ENCODE measurements at regions not wholly inside any gene's neighbourhood (a gene's known extent, or its start where the extent isn't known, plus 50 kb on each side); places are given as distances from the start of the nearest gene placed in this dataset.

DNA sequence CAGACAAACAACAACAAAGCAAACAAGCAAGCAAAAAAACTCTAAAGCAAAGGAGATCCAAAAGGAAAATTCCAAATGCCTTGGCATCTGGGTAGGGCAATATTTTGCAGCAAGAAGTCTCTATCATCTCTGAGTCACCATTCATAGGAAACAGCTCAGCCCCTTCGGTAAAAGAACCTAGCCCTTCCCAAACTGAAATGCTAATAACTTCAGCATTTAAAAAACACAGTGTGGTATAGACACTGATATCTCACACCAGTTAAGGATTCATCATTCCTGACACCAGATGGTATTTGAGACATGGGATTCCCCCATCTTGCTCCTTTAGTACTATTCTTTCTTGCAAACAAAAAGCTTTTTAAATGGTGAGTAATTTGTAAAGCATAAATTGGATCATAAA is 491.8 kb downstream of the TXNL1 start:
- TF ChIP-seq, protein P1, sequence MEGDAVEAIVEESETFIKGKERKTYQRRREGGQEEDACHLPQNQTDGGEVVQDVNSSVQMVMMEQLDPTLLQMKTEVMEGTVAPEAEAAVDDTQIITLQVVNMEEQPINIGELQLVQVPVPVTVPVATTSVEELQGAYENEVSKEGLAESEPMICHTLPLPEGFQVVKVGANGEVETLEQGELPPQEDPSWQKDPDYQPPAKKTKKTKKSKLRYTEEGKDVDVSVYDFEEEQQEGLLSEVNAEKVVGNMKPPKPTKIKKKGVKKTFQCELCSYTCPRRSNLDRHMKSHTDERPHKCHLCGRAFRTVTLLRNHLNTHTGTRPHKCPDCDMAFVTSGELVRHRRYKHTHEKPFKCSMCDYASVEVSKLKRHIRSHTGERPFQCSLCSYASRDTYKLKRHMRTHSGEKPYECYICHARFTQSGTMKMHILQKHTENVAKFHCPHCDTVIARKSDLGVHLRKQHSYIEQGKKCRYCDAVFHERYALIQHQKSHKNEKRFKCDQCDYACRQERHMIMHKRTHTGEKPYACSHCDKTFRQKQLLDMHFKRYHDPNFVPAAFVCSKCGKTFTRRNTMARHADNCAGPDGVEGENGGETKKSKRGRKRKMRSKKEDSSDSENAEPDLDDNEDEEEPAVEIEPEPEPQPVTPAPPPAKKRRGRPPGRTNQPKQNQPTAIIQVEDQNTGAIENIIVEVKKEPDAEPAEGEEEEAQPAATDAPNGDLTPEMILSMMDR (IDR thresholded peaks at IDR 0.05; ENCODE audit: insufficient read depth, low read depth, low read length, missing control alignments) = no peak
- H3K4me3 ChIP-seq (ENCODE audit: low read length) = no peak overlapping the region
- DNase-seq (ENCODE audit: low read depth) = peak; percentile 51

DNA sequence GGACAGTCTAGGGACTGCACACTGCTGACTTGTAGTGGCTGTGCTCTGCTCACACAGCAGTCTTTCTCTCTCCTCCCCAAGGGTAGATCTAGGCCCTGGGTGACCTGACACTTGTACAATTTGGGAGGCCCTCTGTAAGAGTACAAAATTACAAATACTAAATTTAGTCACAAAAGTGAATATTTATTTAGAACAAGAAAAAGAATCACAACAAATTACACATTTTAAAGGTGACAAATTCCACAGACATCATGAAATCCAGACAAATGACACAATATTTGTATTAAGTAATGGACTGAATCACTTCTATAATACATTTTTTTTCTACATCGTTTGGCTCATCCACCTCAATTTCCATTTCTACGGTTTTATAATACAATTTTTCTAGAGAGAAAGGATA is 496.4 kb downstream of the TXNL1 start:
- no peak for DNase-seq (ENCODE audit: low read depth)
- TF ChIP-seq, protein P1 (IDR thresholded peaks at IDR 0.05; ENCODE audit: insufficient read depth, low read depth, low read length, missing control alignments) = no peak
- no peak overlapping the region for H3K4me3 ChIP-seq (ENCODE audit: low read length)

DNA sequence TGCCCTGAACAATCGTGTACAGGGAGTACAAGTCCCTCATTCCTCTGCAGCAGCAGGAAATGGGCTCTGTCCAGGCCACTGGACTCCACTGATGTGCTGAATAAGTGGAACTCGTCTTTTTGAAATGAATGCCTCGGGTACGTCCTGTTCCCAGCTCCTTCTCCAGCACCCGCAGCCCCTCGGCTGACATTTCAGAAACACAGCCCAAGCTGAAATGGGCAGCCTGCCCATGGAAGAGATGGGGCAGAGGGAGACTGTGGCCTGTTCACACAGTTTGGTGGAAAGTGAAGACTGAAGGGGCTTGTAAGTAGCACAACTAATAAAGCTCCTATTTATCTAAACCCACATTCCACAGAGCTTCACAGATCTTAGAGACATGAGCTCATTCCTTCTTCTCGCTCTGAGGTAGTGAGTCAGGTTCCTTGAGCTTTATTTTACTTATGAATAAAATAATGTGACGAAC is 498.6 kb downstream of the TXNL1 start:
- TF ChIP-seq, protein P1 (IDR thresholded peaks at IDR 0.05; ENCODE audit: insufficient read depth, low read depth, low read length, missing control alignments) = no peak
- DNase-seq (ENCODE audit: low read depth) = no peak
- H3K4me3 ChIP-seq (ENCODE audit: low read length) = no peak overlapping the region

DNA sequence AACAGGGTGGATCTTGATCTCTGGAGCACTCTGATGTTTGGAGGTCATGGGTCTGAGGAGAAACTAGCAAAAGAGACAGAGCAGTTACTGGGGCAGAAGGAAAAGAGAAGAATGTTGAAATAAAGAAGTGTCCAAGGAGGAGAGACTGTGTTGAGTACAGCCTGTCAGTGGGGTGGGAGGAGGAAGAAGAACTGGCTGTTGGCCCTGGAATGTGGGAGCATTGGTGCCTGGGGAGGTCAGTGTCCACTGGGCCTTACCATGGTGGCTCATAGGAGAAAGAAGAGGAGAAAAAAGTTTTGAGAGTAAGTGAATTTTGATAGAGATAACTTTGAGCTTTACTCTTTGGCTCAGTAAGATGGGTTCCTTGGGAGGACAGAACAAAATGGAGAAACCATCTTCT is 499.0 kb downstream of the TXNL1 start:
- TF ChIP-seq, protein P1 (IDR thresholded peaks at IDR 0.05; ENCODE audit: insufficient read depth, low read depth, low read length, missing control alignments) = no peak
- DNase-seq (ENCODE audit: low read depth) = no peak
- no peak overlapping the region for H3K4me3 ChIP-seq (ENCODE audit: low read length)

DNA sequence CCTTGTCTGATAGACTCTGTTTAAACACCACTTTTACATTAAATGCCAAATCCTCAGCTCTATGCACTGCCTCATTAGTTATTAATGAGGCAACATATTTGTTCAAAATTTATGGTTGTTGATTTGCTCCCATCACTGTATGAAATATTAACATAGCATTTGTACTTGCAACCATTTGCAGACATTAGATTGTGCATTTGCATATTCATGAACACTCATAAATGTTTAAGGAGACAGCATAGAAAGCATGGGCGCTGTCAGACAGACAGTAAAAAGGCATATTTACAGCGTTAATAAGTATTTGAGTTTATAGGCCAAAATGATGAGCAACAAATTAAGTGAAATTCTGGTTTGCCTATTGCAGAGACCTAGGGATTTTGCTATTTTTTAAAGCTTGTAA is 502.3 kb downstream of the TXNL1 start:
- no peak overlapping the region for H3K4me3 ChIP-seq (ENCODE audit: low read length)
- DNase-seq (ENCODE audit: low read depth) = no peak
- TF ChIP-seq, protein P1 (IDR thresholded peaks at IDR 0.05; ENCODE audit: insufficient read depth, low read depth, low read length, missing control alignments) = no peak

DNA sequence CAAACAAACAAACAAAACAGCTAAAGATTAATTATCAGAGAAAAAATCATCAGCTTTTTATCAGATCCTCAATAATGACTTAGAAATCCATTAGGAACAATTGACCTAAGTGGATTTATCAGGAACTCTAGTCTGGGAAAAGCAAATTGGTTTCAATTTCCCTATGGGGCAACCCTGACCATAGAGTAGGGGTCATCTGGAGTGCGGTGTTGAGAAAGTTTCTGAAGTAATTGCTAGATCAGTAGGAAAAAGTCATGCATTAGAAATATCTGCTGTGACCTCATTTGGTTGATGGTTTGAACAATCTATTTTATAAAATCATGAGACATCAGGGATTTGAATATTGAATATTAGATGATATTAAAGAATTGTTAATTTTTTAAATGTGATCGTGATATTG is 507.9 kb downstream of the TXNL1 start:
- DNase-seq (ENCODE audit: low read depth) = no peak
- TF ChIP-seq, protein P1 (IDR thresholded peaks at IDR 0.05; ENCODE audit: insufficient read depth, low read depth, low read length, missing control alignments) = no peak
- H3K4me3 ChIP-seq (ENCODE audit: low read length) = no peak overlapping the region

DNA sequence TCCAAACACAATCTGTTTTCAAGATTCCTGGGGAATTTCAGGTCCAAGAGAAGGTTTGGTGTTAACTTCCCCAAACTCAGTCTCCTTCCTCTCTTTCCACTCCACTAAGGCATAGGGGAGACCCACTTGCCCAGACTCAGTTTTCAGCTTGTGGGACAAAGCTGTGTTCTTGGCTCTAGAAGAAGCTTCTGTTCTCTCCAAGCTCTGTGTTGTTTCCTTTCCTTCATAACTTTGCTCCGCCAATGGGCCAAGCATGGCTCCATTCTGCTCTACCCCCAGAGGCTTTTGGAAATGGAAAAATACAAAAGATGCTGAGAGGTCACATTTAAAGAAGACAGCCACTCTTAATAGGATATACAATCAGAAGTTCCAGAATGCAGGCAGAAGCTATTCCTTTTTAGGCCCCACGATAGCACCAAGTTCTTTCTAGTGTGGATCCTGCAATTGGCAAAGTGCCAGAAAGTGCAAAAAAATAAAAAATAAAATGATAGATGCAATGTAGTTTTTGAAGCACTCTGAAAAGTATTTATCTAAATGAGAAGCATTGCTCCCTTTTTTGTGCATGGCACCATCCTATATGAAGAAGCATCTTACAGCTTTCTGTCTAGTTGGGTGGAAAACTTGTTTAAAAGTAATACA is 510.1 kb downstream of the TXNL1 start:
- no peak for DNase-seq (ENCODE audit: low read depth)
- TF ChIP-seq, protein P1 (IDR thresholded peaks at IDR 0.05; ENCODE audit: insufficient read depth, low read depth, low read length, missing control alignments) = no peak
- H3K4me3 ChIP-seq (ENCODE audit: low read length) = no peak overlapping the region
